ENCODE measurements at regions not wholly inside any gene's neighbourhood (a gene's known extent, or its start where the extent isn't known, plus 50 kb on each side); places are given as distances from the start of the nearest gene placed in this dataset.

DNA sequence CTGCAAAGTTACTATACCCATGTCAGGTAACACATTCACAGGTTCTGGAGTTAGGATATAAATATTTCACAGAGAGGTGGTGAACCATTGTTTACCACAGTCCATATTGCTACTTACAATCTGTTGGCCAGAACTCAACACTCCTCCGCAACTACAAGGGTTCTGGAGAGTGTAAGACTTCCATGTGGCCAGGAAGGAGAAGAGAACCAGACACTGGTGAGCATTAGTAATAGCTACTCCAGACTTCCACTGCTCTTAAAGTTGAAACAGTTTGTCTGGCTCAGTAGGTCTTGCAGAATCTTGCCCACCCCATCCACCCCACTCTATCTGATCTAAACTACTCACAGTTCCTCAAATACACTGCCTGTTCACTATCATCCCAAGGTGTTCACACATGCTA lies 369.6 kb downstream of the DUSP6 start:
- DNase-seq: no peak

DNA sequence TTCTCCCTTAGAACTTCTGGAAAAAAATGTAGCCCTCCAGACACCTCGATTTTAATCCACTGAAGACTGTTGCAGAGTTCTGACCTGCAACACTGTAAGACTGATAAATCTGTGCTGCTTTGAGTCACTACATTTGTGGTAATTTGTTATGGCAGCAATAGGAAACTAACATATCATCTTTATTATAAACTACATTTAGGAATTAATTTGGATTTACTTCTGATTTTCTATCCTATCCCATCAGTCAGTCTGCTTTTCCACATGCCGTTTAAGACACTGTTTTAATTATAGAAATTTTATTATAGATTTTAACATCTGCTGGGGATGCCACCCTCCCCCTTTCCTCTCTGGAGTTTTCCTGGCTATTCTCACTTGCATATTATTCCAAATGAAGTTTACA lies 375.2 kb downstream of the DUSP6 start:
- no peak for DNase-seq

DNA sequence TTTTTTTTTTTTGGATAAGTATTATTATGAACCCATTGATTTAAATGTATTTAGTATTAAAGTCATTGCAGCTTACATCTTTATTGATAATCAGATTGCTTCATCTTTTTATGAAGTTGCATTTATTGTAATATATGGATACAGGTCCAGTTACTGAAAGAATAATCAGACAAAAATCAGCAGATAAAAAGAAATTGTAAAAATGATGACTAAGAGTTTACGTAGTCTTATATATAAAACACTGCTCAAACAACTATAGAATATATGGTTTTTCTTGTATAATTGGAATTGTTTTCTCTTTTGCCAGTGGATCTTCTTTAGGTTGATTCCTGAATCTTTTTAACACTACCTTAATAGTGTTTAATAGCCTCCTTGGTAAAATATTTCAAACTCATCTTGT lies 378.3 kb downstream of the DUSP6 start:
- no peak for DNase-seq

DNA sequence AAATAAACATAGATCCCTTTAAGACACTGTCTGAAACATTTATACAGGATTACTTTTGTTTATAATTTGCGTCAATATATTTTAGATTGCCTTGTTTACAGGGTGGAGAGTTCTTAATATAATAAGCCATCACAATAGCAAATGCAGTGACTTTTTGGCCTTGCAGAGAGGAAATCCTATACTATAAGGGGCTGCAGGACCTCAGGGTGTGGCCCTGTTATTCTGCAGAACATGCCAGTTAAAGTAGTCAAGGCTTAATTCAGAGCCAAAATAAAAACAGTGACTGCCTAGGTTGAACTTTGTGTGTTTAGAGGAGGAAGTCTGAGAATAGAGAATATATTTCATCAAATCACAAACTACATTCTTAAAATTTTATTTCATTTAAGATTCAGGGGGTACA lies 381.6 kb downstream of the DUSP6 start:
- DNase-seq: no peak

GRCh38 chr12:88969127-88969526 lies 383.2 kb downstream of the DUSP6 start:
- DNase-seq: no peak

- no peak for DNase-seq
These were observed 380.1 kb upstream of the KITLG start for GRCh38 chr12:88960213-88960878.

DNA sequence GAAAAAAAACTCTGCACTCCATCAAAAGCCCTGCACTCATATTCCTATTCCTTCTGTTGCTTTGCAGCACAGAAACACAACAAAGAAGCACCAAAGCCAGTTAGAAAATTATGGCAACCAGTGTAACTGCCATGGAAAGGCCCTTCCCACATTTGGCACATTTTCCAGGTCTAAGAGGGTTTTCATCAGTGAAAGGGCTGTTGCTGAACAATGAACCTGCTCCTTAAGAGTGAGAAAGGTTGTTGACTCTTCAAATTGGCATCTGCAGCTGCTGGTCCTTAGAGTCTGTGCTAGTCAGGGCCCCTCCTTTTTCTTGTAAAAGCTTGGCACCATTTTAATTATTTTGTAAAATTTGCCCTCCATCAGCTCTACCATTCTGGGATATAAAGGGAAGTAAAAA lies 378.7 kb upstream of the KITLG start:
- no peak for DNase-seq

DNA sequence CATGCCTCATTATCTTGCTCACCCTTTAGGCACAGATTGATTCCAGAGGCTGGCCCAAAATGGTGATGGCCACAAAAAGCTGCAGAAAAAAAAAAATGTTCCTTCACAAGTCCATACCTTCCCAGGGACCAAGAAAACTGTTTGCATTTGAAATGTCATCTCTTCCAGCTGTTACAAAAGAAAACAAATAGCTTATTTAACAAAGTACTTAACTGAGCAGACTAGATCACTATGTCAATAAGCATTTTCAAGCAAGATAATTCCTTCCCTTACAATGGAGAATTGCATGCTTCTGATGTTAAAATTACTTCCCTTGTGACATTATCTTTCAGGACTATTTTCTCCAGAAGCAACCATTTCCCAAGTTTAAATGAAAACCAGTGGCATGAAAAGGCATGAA lies 377.9 kb upstream of the KITLG start:
- DNase-seq: no peak

DNA sequence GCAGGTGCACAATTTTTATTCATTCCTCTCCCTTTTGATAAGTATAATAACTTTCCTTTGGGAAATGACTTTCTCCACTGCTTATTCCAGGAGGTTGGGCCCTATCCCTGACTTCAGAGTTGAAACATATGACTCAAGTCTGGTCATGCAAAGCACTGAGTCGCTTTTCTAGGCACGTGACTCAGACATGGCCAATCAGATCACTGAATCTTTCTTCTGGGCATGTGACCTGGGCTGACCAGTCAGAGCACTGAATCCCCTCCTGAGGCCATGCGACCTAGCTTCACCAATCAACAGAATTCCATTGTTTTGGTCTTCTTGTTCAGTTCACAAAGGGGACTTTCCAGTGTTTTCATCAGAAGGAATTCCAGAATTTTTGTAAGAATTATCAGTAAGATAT lies 377.1 kb upstream of the KITLG start:
- no peak for DNase-seq

- DNase-seq: no peak
These were observed 375.3 kb upstream of the KITLG start for GRCh38 chr12:88955531-88955930.

- no peak for DNase-seq
These were observed 372.8 kb upstream of the KITLG start for GRCh38 chr12:88953029-88953586.

- no peak for DNase-seq
These were observed 372.3 kb upstream of the KITLG start for GRCh38 chr12:88952562-88952942.

DNA sequence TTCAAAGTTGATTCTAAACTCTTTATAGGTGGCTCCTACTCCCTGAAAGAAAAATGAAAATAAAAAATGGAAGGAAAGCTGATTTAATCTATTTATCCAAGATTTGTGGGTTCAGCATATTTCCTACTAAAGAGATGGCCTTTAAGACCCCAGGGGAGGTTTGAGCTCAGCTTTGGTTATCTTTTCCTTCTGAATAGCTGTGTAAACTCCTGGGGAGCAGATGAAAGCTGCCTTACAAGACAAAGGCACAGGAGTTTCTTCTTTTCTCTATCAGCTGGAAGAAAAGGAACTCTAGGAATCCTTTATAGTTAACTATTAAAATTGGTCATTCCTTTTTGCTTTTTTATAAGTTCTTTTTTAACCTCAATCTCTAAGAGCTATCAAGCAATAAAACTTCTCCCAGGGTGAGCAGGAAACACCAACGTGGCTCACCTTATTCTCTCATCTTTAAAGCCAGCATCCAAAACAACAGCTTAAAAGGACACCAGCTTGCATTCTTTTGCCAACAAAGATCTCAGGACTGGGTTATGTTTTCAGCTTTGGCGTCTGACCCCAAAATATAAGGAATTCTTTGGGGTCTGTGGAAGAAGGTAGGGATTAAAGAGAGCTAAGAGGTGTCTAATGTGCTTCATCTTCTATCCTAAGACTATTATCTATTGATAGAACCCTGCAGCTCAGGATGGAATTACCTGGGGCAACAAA lies 371.7 kb upstream of the KITLG start:
- no peak for DNase-seq

GRCh38 chr12:88951177-88951576 lies 370.9 kb upstream of the KITLG start:
- DNase-seq: no peak

- DNase-seq: no peak
These were observed 367.3 kb upstream of the KITLG start for GRCh38 chr12:88947486-88948043.

GRCh38 chr12:88946372-88946997 lies 366.2 kb upstream of the KITLG start:
- DNase-seq: no peak

GRCh38 chr12:88945051-88945732 lies 364.9 kb upstream of the KITLG start:
- no peak for DNase-seq

DNA sequence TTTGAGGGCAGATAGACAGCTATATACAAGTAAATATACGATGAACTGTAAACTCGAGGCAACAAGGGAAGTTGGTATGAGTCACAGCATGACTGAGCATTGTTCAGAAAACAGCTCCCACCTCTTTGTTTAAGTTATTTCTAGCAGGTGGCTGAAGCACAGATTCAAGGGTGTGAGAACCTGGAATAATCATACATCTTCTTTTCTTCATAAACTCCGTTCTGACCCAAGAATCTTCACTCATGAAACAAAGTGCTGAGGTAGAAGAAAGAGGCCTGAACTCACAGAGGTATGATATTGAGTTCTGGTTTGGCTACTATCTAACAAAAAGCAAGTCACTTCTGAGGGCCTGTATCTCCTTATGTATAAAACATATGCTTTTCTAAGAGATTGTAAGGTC lies 364.1 kb upstream of the KITLG start:
- no peak for DNase-seq

DNA sequence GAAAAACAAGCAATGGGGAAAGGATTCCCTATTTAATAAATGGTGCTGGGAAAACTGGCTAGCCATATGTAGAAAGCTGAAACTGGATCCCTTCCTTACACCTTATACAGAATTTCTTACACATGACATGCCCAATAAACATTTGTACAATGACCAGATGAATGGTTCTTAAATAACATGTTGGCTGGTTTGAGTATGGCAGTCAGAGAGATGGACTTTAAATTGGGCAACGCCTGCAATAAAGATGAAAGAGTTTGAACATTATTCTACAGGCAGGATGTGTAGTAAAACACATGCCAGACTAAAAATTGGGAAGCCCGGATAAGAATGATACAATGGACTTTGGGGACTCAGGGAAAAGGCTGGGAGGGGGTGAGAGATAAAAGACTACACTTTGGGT lies 360.6 kb upstream of the KITLG start:
- no peak for DNase-seq

- DNase-seq: no peak
These were observed 355.6 kb upstream of the KITLG start for GRCh38 chr12:88935856-88936255.

GRCh38 chr12:88934163-88934747 lies 354.0 kb upstream of the KITLG start:
- no peak for DNase-seq

DNA sequence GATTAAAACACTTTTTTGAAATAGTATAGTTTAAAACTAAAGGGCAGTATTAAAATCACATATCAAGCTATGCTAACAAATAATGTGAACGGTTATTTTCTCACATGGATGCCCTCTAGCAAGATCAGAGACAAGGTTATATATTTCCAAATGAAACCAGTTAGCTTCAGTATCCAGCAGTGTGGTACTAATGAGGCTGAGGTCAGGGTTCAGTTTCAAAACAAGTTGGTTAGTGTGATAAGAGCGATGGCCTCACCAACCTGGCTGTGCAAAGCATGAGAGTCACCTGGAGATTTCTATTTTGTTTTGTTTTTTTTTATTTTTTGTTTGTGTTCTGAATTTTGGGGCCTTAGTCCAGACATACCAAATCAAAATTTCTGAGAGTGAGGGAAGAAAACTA lies 352.2 kb upstream of the KITLG start:
- no peak for DNase-seq

GRCh38 chr12:88931598-88931997 lies 351.3 kb upstream of the KITLG start:
- DNase-seq: no peak

Measured in stimulated activated CD4-positive, alpha-beta T cell treated with anti-CD3 and anti-CD28 coated beads, Interleukin-4, amount 100 ng/mL, for 24 hours (primary cell).